ENCODE measurements at regions not wholly inside any gene's neighbourhood (a gene's known extent, or its start where the extent isn't known, plus 50 kb on each side); places are given as distances from the start of the nearest gene placed in this dataset.

- no peak for TF ChIP-seq POLR2A (IDR thresholded peaks at IDR 0.05; ENCODE audit: low read length)
- TF ChIP-seq MAZ (IDR thresholded peaks at IDR 0.05; ENCODE audit: borderline replicate concordance, low read depth, low read length) = no peak
- no peak for TF ChIP-seq ZFP36 (IDR thresholded peaks at IDR 0.05; ENCODE audit: borderline replicate concordance, partially characterized antibody)
- TF ChIP-seq POLR2AphosphoS2 (conservative IDR thresholded peaks at IDR 0.05; ENCODE audit: low read length) = no peak
- TF ChIP-seq CTCF (IDR thresholded peaks at IDR 0.05) = no peak
- no peak for TF ChIP-seq NPAS2 (CRISPR knock-in tag; IDR thresholded peaks at IDR 0.05; ENCODE audit: borderline replicate concordance)
- no peak for TF ChIP-seq MYC (IDR thresholded peaks at IDR 0.05; ENCODE audit: borderline replicate concordance, low read length)
- no peak for TF ChIP-seq RNF2 (IDR thresholded peaks at IDR 0.05; ENCODE audit: borderline replicate concordance, low read depth)
These were observed 268.9 kb downstream of the HIVEP2 start for GRCh38 chr6:142676027-142676443.
